ENCODE measurements at regions not wholly inside any gene's neighbourhood (a gene's known extent, or its start where the extent isn't known, plus 50 kb on each side); places are given as distances from the start of the nearest gene placed in this dataset.

DNA sequence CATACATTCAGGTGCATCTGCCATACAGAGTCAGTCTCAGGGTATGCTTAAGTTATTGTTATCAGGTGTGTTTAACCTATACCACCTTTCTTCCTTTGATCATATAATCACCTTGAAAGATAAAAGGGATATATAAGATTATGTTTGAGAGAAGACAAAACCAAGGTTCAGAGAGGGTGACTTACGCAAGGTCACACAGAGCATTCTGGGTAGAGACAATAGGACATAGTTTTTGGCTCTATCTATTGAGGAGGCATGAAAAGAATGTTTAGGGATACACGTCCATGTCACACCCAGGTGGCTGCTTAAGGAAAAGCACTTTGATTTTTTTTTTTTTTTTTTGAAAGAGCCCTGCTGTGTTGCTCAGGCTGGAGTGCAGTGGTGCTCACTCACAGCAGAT lies 327.1 kb upstream of the RPS6KA3 start:
- DNase-seq (ENCODE audit: low read depth), result no peak
- TF ChIP-seq, protein P1, sequence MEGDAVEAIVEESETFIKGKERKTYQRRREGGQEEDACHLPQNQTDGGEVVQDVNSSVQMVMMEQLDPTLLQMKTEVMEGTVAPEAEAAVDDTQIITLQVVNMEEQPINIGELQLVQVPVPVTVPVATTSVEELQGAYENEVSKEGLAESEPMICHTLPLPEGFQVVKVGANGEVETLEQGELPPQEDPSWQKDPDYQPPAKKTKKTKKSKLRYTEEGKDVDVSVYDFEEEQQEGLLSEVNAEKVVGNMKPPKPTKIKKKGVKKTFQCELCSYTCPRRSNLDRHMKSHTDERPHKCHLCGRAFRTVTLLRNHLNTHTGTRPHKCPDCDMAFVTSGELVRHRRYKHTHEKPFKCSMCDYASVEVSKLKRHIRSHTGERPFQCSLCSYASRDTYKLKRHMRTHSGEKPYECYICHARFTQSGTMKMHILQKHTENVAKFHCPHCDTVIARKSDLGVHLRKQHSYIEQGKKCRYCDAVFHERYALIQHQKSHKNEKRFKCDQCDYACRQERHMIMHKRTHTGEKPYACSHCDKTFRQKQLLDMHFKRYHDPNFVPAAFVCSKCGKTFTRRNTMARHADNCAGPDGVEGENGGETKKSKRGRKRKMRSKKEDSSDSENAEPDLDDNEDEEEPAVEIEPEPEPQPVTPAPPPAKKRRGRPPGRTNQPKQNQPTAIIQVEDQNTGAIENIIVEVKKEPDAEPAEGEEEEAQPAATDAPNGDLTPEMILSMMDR (IDR thresholded peaks at IDR 0.05; ENCODE audit: control insufficient read depth, extremely low read depth, insufficient read depth), result no peak
- no peak overlapping the region for H3K4me3 ChIP-seq (ENCODE audit: low read depth, low read length)

- TF ChIP-seq, protein P1 (IDR thresholded peaks at IDR 0.05; ENCODE audit: control insufficient read depth, extremely low read depth, insufficient read depth), result no peak
- no peak for DNase-seq (ENCODE audit: low read depth)
- no peak overlapping the region for H3K4me3 ChIP-seq (ENCODE audit: low read depth, low read length)
These were observed 326.7 kb upstream of the RPS6KA3 start for GRCh38 chrX:20593402-20593801.

- H3K4me3 ChIP-seq (ENCODE audit: low read depth, low read length), result no peak overlapping the region
- no peak for DNase-seq (ENCODE audit: low read depth)
- TF ChIP-seq, protein P1 (IDR thresholded peaks at IDR 0.05; ENCODE audit: control insufficient read depth, extremely low read depth, insufficient read depth), result no peak
These were observed 324.5 kb upstream of the RPS6KA3 start for GRCh38 chrX:20591246-20591645.

GRCh38 chrX:20585782-20586181 lies 319.1 kb upstream of the RPS6KA3 start:
- no peak overlapping the region for H3K4me3 ChIP-seq (ENCODE audit: low read depth, low read length)
- TF ChIP-seq, protein P1 (IDR thresholded peaks at IDR 0.05; ENCODE audit: control insufficient read depth, extremely low read depth, insufficient read depth), result no peak
- DNase-seq (ENCODE audit: low read depth), result no peak

DNA sequence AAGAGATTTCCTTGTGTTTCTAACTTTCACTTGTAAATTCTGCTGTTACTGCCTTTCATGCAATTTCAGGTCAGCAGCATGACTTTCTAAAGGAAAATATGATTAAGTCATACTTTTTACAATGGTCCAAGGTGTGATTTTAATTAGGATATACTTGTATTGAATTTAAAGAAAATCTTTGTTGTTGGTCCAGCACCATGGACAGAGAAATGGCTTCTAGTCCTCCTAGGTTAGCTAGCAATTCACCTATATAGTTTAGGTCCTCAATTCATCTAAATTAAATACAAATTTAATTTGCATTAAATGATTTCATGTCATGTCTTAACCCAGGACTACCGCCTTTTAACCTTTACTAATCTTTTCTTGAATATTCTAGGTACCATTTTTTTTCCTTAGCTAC lies 304.9 kb upstream of the RPS6KA3 start:
- DNase-seq (ENCODE audit: low read depth), result no peak

DNA sequence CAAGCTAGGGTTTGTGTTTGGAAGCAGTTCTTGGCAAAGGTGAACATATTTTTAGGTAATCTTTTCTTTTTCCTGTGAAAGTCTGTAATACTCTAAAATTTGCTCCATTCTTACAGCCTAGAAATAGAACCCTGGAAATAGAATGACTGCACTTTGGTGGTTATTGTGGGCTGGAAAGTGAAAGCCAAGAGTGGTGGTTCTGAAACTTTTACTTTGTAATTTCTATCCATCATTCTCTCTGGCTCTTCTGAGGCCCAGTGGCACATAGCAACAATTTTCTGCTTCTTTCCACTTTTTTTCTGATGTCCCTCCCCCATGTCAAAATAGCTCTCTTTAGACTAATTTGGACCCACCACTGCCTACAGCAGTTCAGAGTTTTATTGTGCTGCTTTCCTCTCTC lies 300.4 kb upstream of the RPS6KA3 start:
- DNase-seq (ENCODE audit: low read depth), result no peak
- H3K4me3 ChIP-seq (ENCODE audit: low read depth, low read length), result no peak overlapping the region

More for the DNA sequence above, 304.9 kb upstream of the RPS6KA3 start:
- TF ChIP-seq, protein P1 (IDR thresholded peaks at IDR 0.05; ENCODE audit: control insufficient read depth, extremely low read depth, insufficient read depth), result no peak
- H3K4me3 ChIP-seq (ENCODE audit: low read depth, low read length), result no peak overlapping the region

GRCh38 chrX:20547611-20548051 lies 280.9 kb upstream of the RPS6KA3 start:
- DNase-seq (ENCODE audit: low read depth), result no peak
- H3K4me3 ChIP-seq (ENCODE audit: low read depth, low read length), result no peak overlapping the region
- TF ChIP-seq, protein P1 (IDR thresholded peaks at IDR 0.05; ENCODE audit: control insufficient read depth, extremely low read depth, insufficient read depth), result no peak

More for the DNA sequence above, 300.4 kb upstream of the RPS6KA3 start:
- TF ChIP-seq, protein P1 (IDR thresholded peaks at IDR 0.05; ENCODE audit: control insufficient read depth, extremely low read depth, insufficient read depth), result no peak
